GM12878 (cell line): ENCODE measurements at regions not wholly inside any gene's neighbourhood (a gene's known extent, or its start where the extent isn't known, plus 50 kb on each side); places are given as distances from the start of the nearest gene placed in this dataset.

Experiments
- ATAC-seq: fragments of 200-7000 bp; cut with Tn5 transposase; 3 replicates; pipeline ENCODE4 v1.9.1; 2020; ENCODE audit warnings: mild to moderate bottlenecking, moderate library complexity
- BruUV-seq: library from RNA; stranded (reverse); fragments of 400-500 nt; replicated peaks from 2 replicates; lab custom pipeline; 2021; lab: Mats Ljungman, UMichigan
- CTCF ChIA-PET: fragments of 300-600 bp; sonication (Branson Sonifier 250); formaldehyde crosslinking; extraction: SDS; loops from one replicate; lab custom pipeline; 2021; ENCODE audit warnings: inconsistent platforms; lab: Yijun Ruan, JAX
- POLR2A ChIA-PET: fragments of 350-600 bp; formaldehyde crosslinking; extraction: SDS; loops from one replicate; lab custom pipeline; 2021; ENCODE audit warnings: inconsistent platforms; lab: Charles Lee
- RAD21 ChIA-PET: fragments of 300-600 bp; sonication (Branson Sonifier 250); formaldehyde crosslinking; loops from one replicate; lab custom pipeline; 2023; ENCODE audit warnings: antibody characterized with exemption; ENCODE audit not compliant: unreplicated experiment; lab: Charles Lee
- SMC1A ChIA-PET: fragments of 300-600 bp; sonication (Branson Sonifier 250); formaldehyde crosslinking; loops from one replicate; lab custom pipeline; 2023; ENCODE audit not compliant: unreplicated experiment, uncharacterized antibody; lab: Charles Lee
- DNase-seq: peaks from one replicate; pipeline ENCODE4 v3.0.0-alpha.2; 2011; ENCODE audit warnings: low read depth, low spot score
- FAIRE-seq: peaks from 3 replicates; lab custom pipeline; 2011; peaks lifted over from hg19 to GRCh38; lab: Jason Lieb, UNC
- H2AFZ ChIP-seq: 2 replicates; pipeline ENCODE4 v1.6.0; 2011; ENCODE audit warnings: low read depth, low read length, control low read depth; ENCODE audit not compliant: control insufficient read depth
- H3K27ac ChIP-seq: 2 replicates; pipeline ENCODE4 v1.5.1; 2011; ENCODE audit warnings: control low read depth; ENCODE audit not compliant: control insufficient read depth, insufficient read depth
- H3K27me3 ChIP-seq, 2 experiments: replicated peaks in 1 of 2; 2 replicates each; pipeline versions ENCODE4 v1.6.0 to v1.6.1; 2011; ENCODE audit warnings: low read length in 1 of 2; ENCODE audit not compliant: control insufficient read depth in 2 of 2, insufficient read depth in 2 of 2
- H3K36me3 ChIP-seq, 2 experiments: 2 replicates each; pipeline ENCODE4 v1.5.1; 2011; ENCODE audit warnings: low read length in 1 of 2; ENCODE audit not compliant: control insufficient read depth in 2 of 2, insufficient read depth in 2 of 2
- H3K4me1 ChIP-seq: 2 replicates; pipeline ENCODE4 v1.6.1; 2011; ENCODE audit warnings: mild to moderate bottlenecking, low read length, moderate library complexity, mixed read lengths; ENCODE audit not compliant: control insufficient read depth, insufficient read depth
- H3K4me2 ChIP-seq: 2 replicates; pipeline ENCODE4 v1.6.0; 2011; ENCODE audit warnings: control low read depth; ENCODE audit not compliant: control insufficient read depth, insufficient read depth
- H3K4me3 ChIP-seq: fragments of 200-600 bp; sonication (generic); 2 replicates; pipeline ENCODE4 v1.5.1; 2016
- H3K79me2 ChIP-seq: 2 replicates; pipeline ENCODE4 v1.6.0; 2011; ENCODE audit warnings: low read length; ENCODE audit not compliant: control insufficient read depth, insufficient read depth
- H3K9ac ChIP-seq: 2 replicates; pipeline ENCODE4 v1.8.0; 2011; ENCODE audit warnings: low read length, control low read depth, mixed read lengths; ENCODE audit not compliant: control insufficient read depth, insufficient read depth
- H3K9me3 ChIP-seq: replicated peaks from 3 replicates; pipeline ENCODE4 v1.5.1; 2011; ENCODE audit warnings: mild to moderate bottlenecking, low read length; ENCODE audit not compliant: control insufficient read depth, insufficient read depth
- H4K20me1 ChIP-seq: 2 replicates; pipeline ENCODE4 v1.6.0; 2011; ENCODE audit not compliant: control insufficient read depth, insufficient read depth
- CBX5 ChIP-seq: sonication (generic); IDR thresholded peaks from 2 replicates; pipeline ENCODE4 v1.6.1; 2016; ENCODE audit warnings: low read depth, moderate library complexity, mild to moderate bottlenecking, inconsistent platforms
- CREB1 ChIP-seq: IDR thresholded peaks from 2 replicates; pipeline ENCODE4 v1.6.1; 2012; ENCODE audit warnings: low read depth, mild to moderate bottlenecking, inconsistent platforms
- CREM ChIP-seq: IDR thresholded peaks from 2 replicates; pipeline ENCODE4 v1.6.1; 2014; ENCODE audit warnings: antibody characterized with exemption, low read depth
- ESRRA ChIP-seq: IDR thresholded peaks from 2 replicates; pipeline ENCODE4 v1.6.1; 2012; ENCODE audit warnings: mild to moderate bottlenecking, low read length, improper control_type of control experiment
- ETV6 ChIP-seq, 2 experiments: fragments of 450-650 bp in 1 of 2; IDR thresholded peaks in 1 of 2; conservative IDR thresholded peaks in 1 of 2; 2 replicates each; pipeline ENCODE4 v1.6.1; 2014; ENCODE audit warnings: antibody characterized with exemption in 1 of 2, borderline replicate concordance in 1 of 2, low read depth in 1 of 2, mild to moderate bottlenecking in 1 of 2, moderate library complexity in 1 of 2
- GABPA ChIP-seq: IDR thresholded peaks from 2 replicates; pipeline ENCODE4 v1.6.1; 2014; ENCODE audit warnings: antibody characterized with exemption, low read depth, mild to moderate bottlenecking, inconsistent platforms
- JUND ChIP-seq: IDR thresholded peaks from 2 replicates; pipeline ENCODE4 v1.6.1; 2012; ENCODE audit warnings: low read depth, mild to moderate bottlenecking, low read length, improper control_type of control experiment, moderate library complexity
- KDM1A ChIP-seq: fragments of 200-600 bp; sonication (generic); IDR thresholded peaks from 2 replicates; pipeline ENCODE4 v1.6.1; 2016; ENCODE audit warnings: borderline replicate concordance
- MXI1 ChIP-seq: fragments of 150-350 bp; IDR thresholded peaks from 2 replicates; pipeline ENCODE4 v1.6.1; 2011; ENCODE audit warnings: low read depth, mild to moderate bottlenecking, inconsistent platforms, low read length, improper control_type of control experiment
- PAX8 ChIP-seq: fragments of 450-650 bp; IDR thresholded peaks from 2 replicates; pipeline ENCODE4 v1.6.1; 2017; ENCODE audit warnings: mild to moderate bottlenecking, moderate library complexity
- RBBP5 ChIP-seq: fragments of 200-600 bp; sonication (generic); conservative IDR thresholded peaks from 2 replicates; pipeline ENCODE4 v1.6.1; 2016
- SMAD1 ChIP-seq: fragments of 450-650 bp; IDR thresholded peaks from 2 replicates; pipeline ENCODE4 v1.6.1; 2018; ENCODE audit warnings: mild to moderate bottlenecking, low read depth; ENCODE audit not compliant: partially characterized antibody
- SMAD5 ChIP-seq: IDR thresholded peaks from 2 replicates; pipeline ENCODE4 v1.6.1; 2016; ENCODE audit warnings: antibody characterized with exemption, low read depth
- YY1 ChIP-seq: IDR thresholded peaks from 2 replicates; pipeline ENCODE4 v1.6.1; 2011; ENCODE audit warnings: low read depth, mild to moderate bottlenecking, low read length
- WGBS: methylation state at CpG from one replicate; pipeline ENCODE4 v1.1.6; 2016; ENCODE audit warnings: low lambda C conversion rate; ENCODE audit not compliant: insufficient replicate concordance, insufficient coverage; ENCODE audit errors: missing lambda C conversion rate; 5-methylcytosine and 5-hydroxymethylcytosine counted together
- in situ Hi-C: fragments of 300-500 bp; cut with MboI; formaldehyde crosslinking; loops from 9 replicates; pipeline ENCODE4 v1.14.3; 2018; ENCODE audit warnings: mixed read lengths
- intact Hi-C: fragments of 100-400 bp; cut with micrococcal nuclease; formaldehyde crosslinking; loops from one replicate; pipeline ENCODE4 v1.14.2; 2022; ENCODE audit not compliant: unreplicated experiment
- TF ChIP-seq, protein P1 (sequence below): IDR thresholded peaks from 2 replicates; pipeline ENCODE4 v1.6.1; 2012; ENCODE audit warnings: low read length, inconsistent platforms
- TF ChIP-seq, protein P2 (sequence below): fragments of 450-650 bp; IDR thresholded peaks from 2 replicates; pipeline ENCODE4 v1.6.1; 2017; ENCODE audit warnings: mild to moderate bottlenecking, moderate library complexity

GRCh38 chr5:112555197-112555596 lies 136.1 kb upstream of the EPB41L4A start:
- CTCF ChIA-PET: interaction anchor here (0.9 to 11.9 kb wide), 10 partner anchors 18 to 368 kb away, joined by 3 to 216 read pairs (median 4); no protein-coding TSS in a partner anchor
- H3K4me1 ChIP-seq: no peaks in the 10 kb centered on the region
- no peaks in the 10 kb centered on the region for H3K9me3 ChIP-seq
- BruUV-seq: no TSS peak
- no peaks in the 10 kb centered on the region for H3K36me3 ChIP-seq
- no peaks in the 10 kb centered on the region for H4K20me1 ChIP-seq
- no peaks in the 10 kb centered on the region for H3K79me2 ChIP-seq
- POLR2A ChIA-PET: no interaction called here
- H3K9ac ChIP-seq: no peak overlapping the region
- intact Hi-C loops (loop anchor here (10.0 kb wide), 1 partner anchor 1050 kb away; no protein-coding TSS in a partner anchor), in situ Hi-C loops (loop anchor here (10.0 kb wide), 1 partner anchor 1050 kb away; no protein-coding TSS in a partner anchor)
- RAD21 ChIA-PET: interaction anchor here (1.4 to 2.6 kb wide), 4 partner anchors 49 to 293 kb away, joined by 3 to 16 read pairs (median 8); no protein-coding TSS in a partner anchor
- no peak for DNase-seq
- 5% methylated on average over 2 of the region's 2 CpGs for WGBS
- H3K27me3 ChIP-seq: no peaks in the 10 kb centered on the region; a peak in 1 of 4 replicates
- H3K4me2 ChIP-seq: no peak overlapping the region
- no peak for TF ChIP-seq RBBP5
- no peak for TF ChIP-seq MXI1
- TF ChIP-seq ETV6 (conservative IDR thresholded peaks at IDR 0.05 in 1 of 2, IDR thresholded peaks at IDR 0.05 in 1 of 2; ENCODE audit: borderline replicate concordance in 1 of 2, low read depth in 1 of 2): no peak
- TF ChIP-seq KDM1A: no peak
- TF ChIP-seq, protein P1, sequence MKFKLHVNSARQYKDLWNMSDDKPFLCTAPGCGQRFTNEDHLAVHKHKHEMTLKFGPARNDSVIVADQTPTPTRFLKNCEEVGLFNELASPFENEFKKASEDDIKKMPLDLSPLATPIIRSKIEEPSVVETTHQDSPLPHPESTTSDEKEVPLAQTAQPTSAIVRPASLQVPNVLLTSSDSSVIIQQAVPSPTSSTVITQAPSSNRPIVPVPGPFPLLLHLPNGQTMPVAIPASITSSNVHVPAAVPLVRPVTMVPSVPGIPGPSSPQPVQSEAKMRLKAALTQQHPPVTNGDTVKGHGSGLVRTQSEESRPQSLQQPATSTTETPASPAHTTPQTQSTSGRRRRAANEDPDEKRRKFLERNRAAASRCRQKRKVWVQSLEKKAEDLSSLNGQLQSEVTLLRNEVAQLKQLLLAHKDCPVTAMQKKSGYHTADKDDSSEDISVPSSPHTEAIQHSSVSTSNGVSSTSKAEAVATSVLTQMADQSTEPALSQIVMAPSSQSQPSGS: no peak
- no peak for TF ChIP-seq SMAD1
- TF ChIP-seq SMAD5: no peak
- no peak for TF ChIP-seq GABPA
- TF ChIP-seq CBX5: no peak
- no peak for TF ChIP-seq CREB1
- no peak for TF ChIP-seq JUND
- TF ChIP-seq, protein P2, sequence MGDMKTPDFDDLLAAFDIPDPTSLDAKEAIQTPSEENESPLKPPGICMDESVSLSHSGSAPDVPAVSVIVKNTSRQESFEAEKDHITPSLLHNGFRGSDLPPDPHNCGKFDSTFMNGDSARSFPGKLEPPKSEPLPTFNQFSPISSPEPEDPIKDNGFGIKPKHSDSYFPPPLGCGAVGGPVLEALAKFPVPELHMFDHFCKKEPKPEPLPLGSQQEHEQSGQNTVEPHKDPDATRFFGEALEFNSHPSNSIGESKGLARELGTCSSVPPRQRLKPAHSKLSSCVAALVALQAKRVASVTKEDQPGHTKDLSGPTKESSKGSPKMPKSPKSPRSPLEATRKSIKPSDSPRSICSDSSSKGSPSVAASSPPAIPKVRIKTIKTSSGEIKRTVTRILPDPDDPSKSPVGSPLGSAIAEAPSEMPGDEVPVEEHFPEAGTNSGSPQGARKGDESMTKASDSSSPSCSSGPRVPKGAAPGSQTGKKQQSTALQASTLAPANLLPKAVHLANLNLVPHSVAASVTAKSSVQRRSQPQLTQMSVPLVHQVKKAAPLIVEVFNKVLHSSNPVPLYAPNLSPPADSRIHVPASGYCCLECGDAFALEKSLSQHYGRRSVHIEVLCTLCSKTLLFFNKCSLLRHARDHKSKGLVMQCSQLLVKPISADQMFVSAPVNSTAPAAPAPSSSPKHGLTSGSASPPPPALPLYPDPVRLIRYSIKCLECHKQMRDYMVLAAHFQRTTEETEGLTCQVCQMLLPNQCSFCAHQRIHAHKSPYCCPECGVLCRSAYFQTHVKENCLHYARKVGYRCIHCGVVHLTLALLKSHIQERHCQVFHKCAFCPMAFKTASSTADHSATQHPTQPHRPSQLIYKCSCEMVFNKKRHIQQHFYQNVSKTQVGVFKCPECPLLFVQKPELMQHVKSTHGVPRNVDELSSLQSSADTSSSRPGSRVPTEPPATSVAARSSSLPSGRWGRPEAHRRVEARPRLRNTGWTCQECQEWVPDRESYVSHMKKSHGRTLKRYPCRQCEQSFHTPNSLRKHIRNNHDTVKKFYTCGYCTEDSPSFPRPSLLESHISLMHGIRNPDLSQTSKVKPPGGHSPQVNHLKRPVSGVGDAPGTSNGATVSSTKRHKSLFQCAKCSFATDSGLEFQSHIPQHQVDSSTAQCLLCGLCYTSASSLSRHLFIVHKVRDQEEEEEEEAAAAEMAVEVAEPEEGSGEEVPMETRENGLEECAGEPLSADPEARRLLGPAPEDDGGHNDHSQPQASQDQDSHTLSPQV: no peak
- no peak for TF ChIP-seq YY1
- no peak for TF ChIP-seq PAX8
- no peak for TF ChIP-seq CREM
- no peak for TF ChIP-seq ESRRA
- SMC1A ChIA-PET: interaction anchor here (0.9 to 9.2 kb wide), 7 partner anchors 16 to 203 kb away, joined by 3 to 147 read pairs (median 7); no protein-coding TSS in a partner anchor
- H2AFZ ChIP-seq: no peak overlapping the region
- no peak overlapping the region for H3K4me3 ChIP-seq
- no peak for FAIRE-seq
- no peak; the same call in 2 of the 3 replicates for ATAC-seq
- H3K27ac ChIP-seq: no peak overlapping the region
